Astrocyte of the spinal cord (primary cell): ENCODE measurements at regions not wholly inside any gene's neighbourhood (a gene's known extent, or its start where the extent isn't known, plus 50 kb on each side); places are given as distances from the start of the nearest gene placed in this dataset.

Experiments
- DNase-seq: peaks from one replicate; pipeline ENCODE4 v3.0.0; 2011; ENCODE audit warnings: low read depth, low spot score
- H3K4me3 ChIP-seq: 2 replicates; pipeline ENCODE4 v1.5.1; 2011; ENCODE audit warnings: low read depth, mild to moderate bottlenecking, low read length, moderate library complexity
- CTCF ChIP-seq: IDR thresholded peaks from 2 replicates; pipeline ENCODE4 v1.5.1; 2012; ENCODE audit warnings: low read depth, mild to moderate bottlenecking, low read length, inconsistent platforms
- in situ Hi-C: cut with HindIII; loops from 2 replicates; pipeline ENCODE4 v1.10.0; 2017; ENCODE audit warnings: low sequenced_read_pairs

- no peak for DNase-seq
- in situ Hi-C loops = no loop called here
- TF ChIP-seq CTCF = no peak
- no peak overlapping the region for H3K4me3 ChIP-seq
Observed at GRCh38 chr6:103036846-103037245, 1643.3 kb downstream of the GRIK2 start.

- in situ Hi-C loops = no loop called here
- TF ChIP-seq CTCF = no peak
- no peak for DNase-seq
- no peak overlapping the region for H3K4me3 ChIP-seq
Observed at GRCh38 chr6:103027271-103027931, 1633.9 kb downstream of the GRIK2 start.

GRCh38 chr6:103018426-103018825, 1624.9 kb downstream of the GRIK2 start:
- TF ChIP-seq CTCF = no peak
- no peak overlapping the region for H3K4me3 ChIP-seq
- DNase-seq = no peak
- in situ Hi-C loops = no loop called here

GRCh38 chr6:103017878-103018277, 1624.4 kb downstream of the GRIK2 start:
- in situ Hi-C loops = no loop called here
- DNase-seq = no peak
- no peak for TF ChIP-seq CTCF
- H3K4me3 ChIP-seq = no peak overlapping the region

GRCh38 chr6:103011605-103012004, 1618.1 kb downstream of the GRIK2 start:
- H3K4me3 ChIP-seq = no peak overlapping the region
- TF ChIP-seq CTCF = no peak
- no peak for DNase-seq
- in situ Hi-C loops = no loop called here

- no peak overlapping the region for H3K4me3 ChIP-seq
- in situ Hi-C loops = no loop called here
- TF ChIP-seq CTCF = no peak
- no peak for DNase-seq
Observed at GRCh38 chr6:103002282-103002681, 1608.8 kb downstream of the GRIK2 start.
